ENCODE measurements at regions not wholly inside any gene's neighbourhood (a gene's known extent, or its start where the extent isn't known, plus 50 kb on each side); places are given as distances from the start of the nearest gene placed in this dataset.
"Not testable (repeated sequence)": the region's sequence is repeated elsewhere in the genome, so short reads cannot be mapped to it uniquely, and the experiment has no call there.

GRCh38 chr5:92977846-92978540 lies 603.0 kb downstream of the NR2F1-AS1 start:
- DNase-seq, result no peak

GRCh38 chr5:92976156-92976555 lies 604.9 kb downstream of the NR2F1-AS1 start:
- DNase-seq, result no peak

- DNase-seq, result no peak
Measured at GRCh38 chr5:92969781-92970237, 611.2 kb downstream of the NR2F1-AS1 start.

- no peak for DNase-seq
Measured at GRCh38 chr5:92969191-92969780, 611.7 kb downstream of the NR2F1-AS1 start.

GRCh38 chr5:92963800-92964199 lies 617.2 kb downstream of the NR2F1-AS1 start:
- no peak for DNase-seq

GRCh38 chr5:92962752-92963151 lies 618.3 kb downstream of the NR2F1-AS1 start:
- DNase-seq, result no peak

GRCh38 chr5:92956886-92957285 lies 624.1 kb downstream of the NR2F1-AS1 start:
- no peak for DNase-seq

- DNase-seq, result no peak
Measured at GRCh38 chr5:92952243-92952642, 628.8 kb downstream of the NR2F1-AS1 start.

GRCh38 chr5:92951746-92952145 lies 629.3 kb downstream of the NR2F1-AS1 start:
- DNase-seq, result no peak

GRCh38 chr5:92946546-92946945 lies 634.5 kb downstream of the NR2F1-AS1 start:
- no peak for DNase-seq

GRCh38 chr5:92945605-92946097 lies 635.4 kb downstream of the NR2F1-AS1 start:
- no peak for DNase-seq

- DNase-seq, result no peak
Measured at GRCh38 chr5:92944903-92945604, 636.0 kb downstream of the NR2F1-AS1 start.

GRCh38 chr5:92944337-92944736 lies 636.7 kb downstream of the NR2F1-AS1 start:
- no peak for DNase-seq

GRCh38 chr5:92942762-92943161 lies 638.3 kb downstream of the NR2F1-AS1 start:
- DNase-seq, result no peak

- no peak for DNase-seq
Measured at GRCh38 chr5:92941806-92942205, 639.2 kb downstream of the NR2F1-AS1 start.

GRCh38 chr5:92939428-92939827 lies 641.6 kb downstream of the NR2F1-AS1 start:
- DNase-seq, result no peak

GRCh38 chr5:92937396-92937795 lies 643.6 kb downstream of the NR2F1-AS1 start:
- not testable (repeated sequence) for DNase-seq

- no peak for DNase-seq
Measured at GRCh38 chr5:92930057-92930456, 651.0 kb downstream of the NR2F1-AS1 start.

- DNase-seq, result no peak
Measured at GRCh38 chr5:92927291-92927778, 653.7 kb downstream of the NR2F1-AS1 start.

- DNase-seq, result no peak
Measured at GRCh38 chr5:92923885-92924284, 657.1 kb downstream of the NR2F1-AS1 start.

- DNase-seq, result no peak
Measured at GRCh38 chr5:92922231-92922967, 658.6 kb downstream of the NR2F1-AS1 start.

- no peak for DNase-seq
Measured at GRCh38 chr5:92917044-92917443, 664.0 kb downstream of the NR2F1-AS1 start.

- no peak for DNase-seq
Measured at GRCh38 chr5:92916036-92916435, 665.0 kb downstream of the NR2F1-AS1 start.
